HUES64 (cell line): ENCODE measurements at regions not wholly inside any gene's neighbourhood (a gene's known extent, or its start where the extent isn't known, plus 50 kb on each side); places are given as distances from the start of the nearest gene placed in this dataset.

Experiments
- H3K27ac ChIP-seq: 2 replicates; pipeline ENCODE4 v1.7.0; 2013; ENCODE audit warnings: low read depth, low read length, inconsistent platforms
- H3K27me3 ChIP-seq: 2 replicates; pipeline ENCODE4 v1.6.1; 2013; ENCODE audit warnings: mild to moderate bottlenecking, low read length; ENCODE audit not compliant: insufficient read depth
- H3K36me3 ChIP-seq: 2 replicates; pipeline ENCODE4 v1.6.1; 2013; ENCODE audit warnings: mild to moderate bottlenecking, low read length; ENCODE audit not compliant: insufficient read depth
- H3K4me1 ChIP-seq: 2 replicates; pipeline ENCODE4 v1.6.1; 2013; ENCODE audit warnings: mild to moderate bottlenecking, low read length, moderate library complexity; ENCODE audit not compliant: insufficient read depth
- H3K4me3 ChIP-seq: 2 replicates; pipeline ENCODE4 v1.5.1; 2013; ENCODE audit warnings: mild to moderate bottlenecking, low read length, moderate library complexity
- H3K9ac ChIP-seq: 2 replicates; pipeline ENCODE4 v1.6.1; 2013; ENCODE audit warnings: mild to moderate bottlenecking, low read depth, low read length
- H3K9me3 ChIP-seq: 2 replicates; pipeline ENCODE4 v1.6.1; 2013; ENCODE audit warnings: low read depth, low read length; ENCODE audit not compliant: insufficient read depth
- WGBS: fragments of 150-250, 120-280 bp; methylation state at CpG from one replicate; pipeline ENCODE4 v1.1.7; 2013; ENCODE audit warnings: missing lambda C conversion rate; 5-methylcytosine and 5-hydroxymethylcytosine counted together

GRCh38 chr11:29959488-29959887 is 57.3 kb downstream of the KCNA4 start:
- peaks cover 37% of the 10 kb centered on the region for H3K4me1 ChIP-seq
- H3K27ac ChIP-seq, result peak overlapping the region; percentile 73
- no peaks in the 10 kb centered on the region for H3K9me3 ChIP-seq
- 33% methylated on average over 1 of the region's 1 CpG for WGBS
- no peak overlapping the region for H3K9ac ChIP-seq
- no peaks in the 10 kb centered on the region for H3K36me3 ChIP-seq
- no peak overlapping the region; the same call in 1 of the 2 replicates for H3K4me3 ChIP-seq
- no peaks in the 10 kb centered on the region for H3K27me3 ChIP-seq

- Histone ChIP-seq H3K9ac (no peak overlapping the region), H3K36me3 (no peaks in the 10 kb centered on the region), H3K27me3 (no peaks in the 10 kb centered on the region), H3K9me3 (no peaks in the 10 kb centered on the region), H3K27ac (no peak overlapping the region), H3K4me1 (peaks cover 37% of the 10 kb centered on the region), H3K4me3 (no peak overlapping the region)
- 16% methylated on average over 4 of the region's 4 CpGs for WGBS
Measured at GRCh38 chr11:29957431-29957830, 59.4 kb downstream of the KCNA4 start.

- no peak overlapping the region for H3K4me3 ChIP-seq
- no peak overlapping the region for H3K9ac ChIP-seq
- 93% methylated on average over 2 of the region's 2 CpGs for WGBS
- H3K27ac ChIP-seq, result no peak overlapping the region
- H3K27me3 ChIP-seq, result no peaks in the 10 kb centered on the region
- H3K36me3 ChIP-seq, result no peaks in the 10 kb centered on the region
- peaks cover 37% of the 10 kb centered on the region for H3K4me1 ChIP-seq
- H3K9me3 ChIP-seq, result no peaks in the 10 kb centered on the region
Measured at GRCh38 chr11:29956076-29956556, 60.7 kb downstream of the KCNA4 start.

DNA sequence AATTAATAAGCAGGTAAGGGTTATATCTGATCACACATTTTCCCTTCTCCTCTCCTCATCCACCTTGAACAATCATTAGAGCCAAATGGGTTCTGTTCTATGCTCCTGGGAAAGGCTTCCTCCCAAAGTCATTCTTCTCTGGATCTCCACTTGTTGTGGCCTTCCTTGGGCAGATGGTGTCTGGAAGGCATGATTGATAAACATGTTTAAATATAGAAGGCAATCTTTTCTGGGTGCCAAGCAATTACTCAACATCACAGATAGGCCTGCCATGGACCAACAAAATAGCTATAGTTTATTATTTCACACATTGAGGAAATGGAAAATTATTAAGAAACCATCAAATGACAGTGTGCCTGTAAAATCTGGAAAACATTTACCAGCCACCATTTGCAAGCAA is 73.5 kb downstream of the KCNA4 start:
- no peaks in the 10 kb centered on the region for H3K27me3 ChIP-seq
- H3K36me3 ChIP-seq, result no peaks in the 10 kb centered on the region
- H3K4me3 ChIP-seq, result no peak overlapping the region
- H3K27ac ChIP-seq, result no peak overlapping the region
- H3K4me1 ChIP-seq, result no peaks in the 10 kb centered on the region
- peaks cover 22% of the 10 kb centered on the region for H3K9me3 ChIP-seq
- H3K9ac ChIP-seq, result no peak overlapping the region

GRCh38 chr11:29937526-29937925 is 79.3 kb downstream of the KCNA4 start:
- WGBS, result 92% methylated on average over 4 of the region's 4 CpGs
- Histone ChIP-seq H3K27me3 (no peaks in the 10 kb centered on the region), H3K4me3 (no peak overlapping the region), H3K27ac (no peak overlapping the region), H3K4me1 (no peaks in the 10 kb centered on the region), H3K9me3 (peaks cover 24% of the 10 kb centered on the region), H3K9ac (no peak overlapping the region), H3K36me3 (no peaks in the 10 kb centered on the region)

GRCh38 chr11:29934115-29934638 is 82.7 kb downstream of the KCNA4 start:
- Histone ChIP-seq H3K27ac (no peak overlapping the region), H3K4me1 (no peaks in the 10 kb centered on the region), H3K9ac (no peak overlapping the region), H3K27me3 (no peaks in the 10 kb centered on the region), H3K4me3 (no peak overlapping the region), H3K36me3 (no peaks in the 10 kb centered on the region), H3K9me3 (peaks cover 24% of the 10 kb centered on the region)
- WGBS, result 96% methylated on average over 19 of the region's 19 CpGs

DNA sequence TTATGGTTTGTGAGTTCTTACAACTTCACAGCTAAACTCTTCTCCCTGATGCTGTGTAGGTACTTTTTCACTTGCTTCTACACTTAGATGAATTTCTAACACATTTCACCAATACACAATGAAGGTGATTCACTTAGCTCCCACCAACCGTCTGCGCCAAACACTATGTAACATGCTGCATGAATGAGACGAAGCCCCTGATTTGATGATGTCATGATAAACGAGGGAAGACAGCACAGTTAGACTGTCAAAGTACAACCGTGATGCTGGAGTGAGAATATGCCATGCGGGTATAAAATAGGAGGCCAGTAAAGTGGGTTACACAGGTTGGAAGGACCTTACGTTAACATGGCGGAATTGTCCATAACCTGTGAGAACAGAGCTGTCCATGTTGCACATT is 100.8 kb downstream of the KCNA4 start:
- no peaks in the 10 kb centered on the region for H3K36me3 ChIP-seq
- no peaks in the 10 kb centered on the region for H3K27me3 ChIP-seq
- 94% methylated on average over 8 of the region's 8 CpGs for WGBS
- H3K9me3 ChIP-seq, result no peaks in the 10 kb centered on the region
- H3K4me3 ChIP-seq, result no peak overlapping the region
- H3K9ac ChIP-seq, result no peak overlapping the region
- H3K27ac ChIP-seq, result no peak overlapping the region
- no peaks in the 10 kb centered on the region for H3K4me1 ChIP-seq

GRCh38 chr11:29914203-29914930 is 102.5 kb downstream of the KCNA4 start:
- Histone ChIP-seq H3K4me1 (no peaks in the 10 kb centered on the region), H3K27ac (no peak overlapping the region), H3K9me3 (no peaks in the 10 kb centered on the region), H3K36me3 (no peaks in the 10 kb centered on the region), H3K4me3 (no peak overlapping the region), H3K9ac (no peak overlapping the region), H3K27me3 (no peaks in the 10 kb centered on the region)
- 85% methylated on average over 2 of the region's 2 CpGs for WGBS

DNA sequence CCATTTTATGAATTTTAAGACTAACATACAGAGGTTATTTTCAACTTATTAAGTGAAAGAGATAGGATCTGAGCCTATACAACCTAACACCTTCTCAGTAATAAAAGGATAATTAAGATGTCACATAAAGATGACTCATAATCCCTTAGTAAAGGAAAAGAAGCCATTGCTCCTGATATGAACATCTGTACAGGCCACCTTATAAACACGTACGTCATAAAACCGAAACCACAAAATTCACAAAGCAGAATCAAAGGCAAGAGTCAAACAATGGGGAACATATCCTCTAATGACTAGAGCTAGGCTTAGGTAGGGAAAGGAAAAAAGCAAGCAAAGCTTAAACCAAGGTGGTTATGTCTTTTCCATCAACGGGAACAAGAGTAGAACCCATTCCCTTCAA is 103.5 kb downstream of the KCNA4 start:
- no peak overlapping the region for H3K9ac ChIP-seq
- WGBS, result 95% methylated on average over 4 of the region's 4 CpGs
- no peak overlapping the region for H3K27ac ChIP-seq
- no peak overlapping the region for H3K4me3 ChIP-seq
- no peaks in the 10 kb centered on the region for H3K27me3 ChIP-seq
- H3K4me1 ChIP-seq, result no peaks in the 10 kb centered on the region
- no peaks in the 10 kb centered on the region for H3K36me3 ChIP-seq
- H3K9me3 ChIP-seq, result no peaks in the 10 kb centered on the region

GRCh38 chr11:29900382-29900781 is 116.4 kb downstream of the KCNA4 start:
- Histone ChIP-seq H3K27ac (no peak overlapping the region), H3K4me3 (no peak overlapping the region), H3K36me3 (no peaks in the 10 kb centered on the region), H3K27me3 (no peaks in the 10 kb centered on the region), H3K9me3 (no peaks in the 10 kb centered on the region), H3K4me1 (no peaks in the 10 kb centered on the region), H3K9ac (no peak overlapping the region)

DNA sequence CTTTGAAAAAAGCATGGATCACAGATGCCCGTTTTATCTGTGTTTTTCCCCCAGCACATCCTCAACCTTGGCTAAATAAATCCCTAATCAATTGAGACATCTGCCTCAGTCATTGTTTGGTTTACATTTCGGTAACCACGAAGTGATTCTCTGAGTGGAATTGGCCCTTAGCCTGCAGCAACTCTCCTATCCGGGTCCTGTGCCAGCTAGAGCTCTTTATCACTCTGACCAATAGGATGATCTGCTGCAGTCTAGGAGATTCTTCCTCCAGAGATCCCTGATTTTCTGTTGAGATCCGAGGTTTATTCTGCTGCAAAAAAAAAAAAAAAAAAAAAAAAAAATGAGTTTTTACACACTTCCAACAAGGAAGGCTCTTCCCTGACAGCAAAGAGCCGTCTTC is 137.3 kb downstream of the KCNA4 start:
- Histone ChIP-seq H3K36me3 (no peaks in the 10 kb centered on the region), H3K4me1 (no peaks in the 10 kb centered on the region), H3K9ac (no peak overlapping the region), H3K9me3 (peaks cover 22% of the 10 kb centered on the region), H3K27me3 (no peaks in the 10 kb centered on the region), H3K4me3 (no peak overlapping the region), H3K27ac (no peak overlapping the region)
- 90% methylated on average over 6 of the region's 6 CpGs for WGBS

- no peaks in the 10 kb centered on the region for H3K27me3 ChIP-seq
- no peak overlapping the region for H3K4me3 ChIP-seq
- WGBS, result no CpG with 5 or more reads among the region's 1 CpG
- H3K27ac ChIP-seq, result no peak overlapping the region
- no peaks in the 10 kb centered on the region for H3K4me1 ChIP-seq
- no peaks in the 10 kb centered on the region for H3K9me3 ChIP-seq
- H3K9ac ChIP-seq, result no peak overlapping the region
- H3K36me3 ChIP-seq, result no peaks in the 10 kb centered on the region
Measured at GRCh38 chr11:29876192-29876591, 140.6 kb downstream of the KCNA4 start.
